ENCODE measurements at regions not wholly inside any gene's neighbourhood (a gene's known extent, or its start where the extent isn't known, plus 50 kb on each side); places are given as distances from the start of the nearest gene placed in this dataset.

DNA sequence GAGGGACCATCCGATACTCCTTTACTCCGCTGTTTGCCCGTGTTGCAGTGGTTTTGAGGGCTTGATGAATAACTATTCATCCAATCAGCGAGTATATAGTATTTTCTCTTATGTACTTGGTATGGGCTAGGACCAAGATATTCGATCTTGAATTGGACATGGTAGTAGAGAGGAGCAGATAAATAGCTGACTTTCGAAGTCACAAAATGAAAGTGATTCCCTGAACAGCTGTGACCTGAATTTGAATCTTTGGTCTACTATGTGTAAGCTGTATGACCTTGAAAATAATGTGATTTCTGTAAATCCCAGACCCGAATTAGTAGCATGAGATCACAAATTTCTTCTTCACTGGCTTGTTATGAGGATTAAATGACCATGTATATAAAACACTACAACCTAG, 134.4 kb downstream of the TUSC1 start:
- TF ChIP-seq POLR2A (IDR thresholded peaks at IDR 0.05), result no peak
- TF ChIP-seq, protein P1, sequence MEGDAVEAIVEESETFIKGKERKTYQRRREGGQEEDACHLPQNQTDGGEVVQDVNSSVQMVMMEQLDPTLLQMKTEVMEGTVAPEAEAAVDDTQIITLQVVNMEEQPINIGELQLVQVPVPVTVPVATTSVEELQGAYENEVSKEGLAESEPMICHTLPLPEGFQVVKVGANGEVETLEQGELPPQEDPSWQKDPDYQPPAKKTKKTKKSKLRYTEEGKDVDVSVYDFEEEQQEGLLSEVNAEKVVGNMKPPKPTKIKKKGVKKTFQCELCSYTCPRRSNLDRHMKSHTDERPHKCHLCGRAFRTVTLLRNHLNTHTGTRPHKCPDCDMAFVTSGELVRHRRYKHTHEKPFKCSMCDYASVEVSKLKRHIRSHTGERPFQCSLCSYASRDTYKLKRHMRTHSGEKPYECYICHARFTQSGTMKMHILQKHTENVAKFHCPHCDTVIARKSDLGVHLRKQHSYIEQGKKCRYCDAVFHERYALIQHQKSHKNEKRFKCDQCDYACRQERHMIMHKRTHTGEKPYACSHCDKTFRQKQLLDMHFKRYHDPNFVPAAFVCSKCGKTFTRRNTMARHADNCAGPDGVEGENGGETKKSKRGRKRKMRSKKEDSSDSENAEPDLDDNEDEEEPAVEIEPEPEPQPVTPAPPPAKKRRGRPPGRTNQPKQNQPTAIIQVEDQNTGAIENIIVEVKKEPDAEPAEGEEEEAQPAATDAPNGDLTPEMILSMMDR (IDR thresholded peaks at IDR 0.05 in 8 of 11, conservative IDR thresholded peaks at IDR 0.05 in 3 of 11), result no peak

Data from spleen (tissue), 7 donors.